Tibial artery (tissue), 4 donors: ENCODE measurements at regions not wholly inside any gene's neighbourhood (a gene's known extent, or its start where the extent isn't known, plus 50 kb on each side); places are given as distances from the start of the nearest gene placed in this dataset.

Experiments
- DNase-seq, 2 donors: peaks; one replicate each; pipeline ENCODE4 v3.0.0-alpha.2; 2019
- H3K27ac ChIP-seq, 2 donors: fragments of 200-600 bp; sonication (generic) in 1 of 2; 1 replicate in 1 of 2; 2 replicates in 1 of 2; pipeline ENCODE4 v1.5.1; 2018 to 2019; ENCODE audit warnings: mild to moderate bottlenecking in 1 of 2
- H3K27me3 ChIP-seq, 2 donors: fragments of 200-600 bp; sonication (generic) in 1 of 2; one replicate each; pipeline versions ENCODE4 v1.5.1 to v1.6.0; 2016 to 2019
- H3K36me3 ChIP-seq, 3 donors: fragments of 200-600 bp; sonication (generic) in 2 of 3; one replicate each; pipeline ENCODE4 v1.5.1; 2016 to 2019; ENCODE audit warnings: mild to moderate bottlenecking in 2 of 3
- H3K4me1 ChIP-seq, 4 donors: fragments of 200-600 bp; sonication (generic) in 2 of 4; 1 replicate in 3 of 4; 2 replicates in 1 of 4; pipeline ENCODE4 v1.5.1; 2016 to 2019
- H3K4me3 ChIP-seq, 2 donors: fragments of 200-600 bp; sonication (generic) in 1 of 2; 1 replicate in 1 of 2; 2 replicates in 1 of 2; pipeline ENCODE4 v1.5.1; 2018 to 2019; ENCODE audit warnings: mild to moderate bottlenecking in 2 of 2
- H3K9me3 ChIP-seq, 3 donors: fragments of 200-600 bp; sonication (generic) in 1 of 3; one replicate each; pipeline ENCODE4 v1.5.1; 2016 to 2019
- intact Hi-C: fragments of 100-400 bp; cut with DNase I; formaldehyde crosslinking; loops from one replicate; pipeline ENCODE4 v1.15.0; 2023; ENCODE audit warnings: low total_unique reads
- TF ChIP-seq, protein P1 (sequence below), 2 experiments: fragments of 200-600 bp in 1 of 2; fragments of 450-650 bp in 1 of 2; IDR thresholded peaks; one replicate each; pipeline ENCODE4 v1.5.1; 2017 to 2019; ENCODE audit warnings: antibody characterized with exemption in 2 of 2, mild to moderate bottlenecking in 1 of 2, moderate library complexity in 1 of 2

DNA sequence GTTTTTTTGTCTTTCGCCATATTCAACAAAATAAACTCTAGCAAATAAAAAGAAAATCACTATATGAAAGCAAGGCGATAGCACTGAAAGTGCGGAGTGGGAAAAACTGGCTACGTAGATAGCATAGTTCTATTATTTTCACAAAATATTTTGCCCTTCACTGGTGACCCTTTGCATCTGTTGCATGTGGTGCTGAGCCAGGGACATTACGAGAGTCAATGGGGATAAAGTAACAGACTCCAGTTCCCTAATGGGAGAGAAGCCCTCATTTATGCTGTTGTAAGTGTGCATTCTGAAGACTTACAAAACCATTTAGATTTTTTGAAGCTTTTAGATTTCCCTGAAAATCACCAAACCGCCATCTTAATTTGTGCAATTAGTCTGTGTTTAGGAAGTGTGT is 501.6 kb downstream of the PPARGC1A start:
- no peaks in the 10 kb centered on the region for H3K4me1 ChIP-seq

DNA sequence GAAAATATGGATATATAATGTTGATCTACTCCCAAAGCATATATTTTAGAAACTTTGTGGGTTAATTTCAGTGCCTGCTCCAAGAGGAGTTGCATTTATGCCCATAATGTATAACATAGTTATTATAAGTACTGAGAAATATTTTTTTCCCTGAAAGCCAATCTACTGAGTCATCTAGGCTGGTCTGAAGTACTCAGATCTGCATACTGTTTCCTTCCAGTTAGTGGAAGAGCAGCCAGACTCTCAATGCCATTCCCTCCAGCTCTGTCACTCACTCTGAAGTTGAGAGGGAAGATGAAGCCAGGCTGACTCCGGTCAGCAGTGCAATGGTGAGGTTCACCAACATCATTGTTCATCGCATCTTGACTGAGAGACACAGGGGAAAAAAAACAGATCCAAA is 505.1 kb downstream of the PPARGC1A start:
- no peak for DNase-seq
- TF ChIP-seq, protein P1, sequence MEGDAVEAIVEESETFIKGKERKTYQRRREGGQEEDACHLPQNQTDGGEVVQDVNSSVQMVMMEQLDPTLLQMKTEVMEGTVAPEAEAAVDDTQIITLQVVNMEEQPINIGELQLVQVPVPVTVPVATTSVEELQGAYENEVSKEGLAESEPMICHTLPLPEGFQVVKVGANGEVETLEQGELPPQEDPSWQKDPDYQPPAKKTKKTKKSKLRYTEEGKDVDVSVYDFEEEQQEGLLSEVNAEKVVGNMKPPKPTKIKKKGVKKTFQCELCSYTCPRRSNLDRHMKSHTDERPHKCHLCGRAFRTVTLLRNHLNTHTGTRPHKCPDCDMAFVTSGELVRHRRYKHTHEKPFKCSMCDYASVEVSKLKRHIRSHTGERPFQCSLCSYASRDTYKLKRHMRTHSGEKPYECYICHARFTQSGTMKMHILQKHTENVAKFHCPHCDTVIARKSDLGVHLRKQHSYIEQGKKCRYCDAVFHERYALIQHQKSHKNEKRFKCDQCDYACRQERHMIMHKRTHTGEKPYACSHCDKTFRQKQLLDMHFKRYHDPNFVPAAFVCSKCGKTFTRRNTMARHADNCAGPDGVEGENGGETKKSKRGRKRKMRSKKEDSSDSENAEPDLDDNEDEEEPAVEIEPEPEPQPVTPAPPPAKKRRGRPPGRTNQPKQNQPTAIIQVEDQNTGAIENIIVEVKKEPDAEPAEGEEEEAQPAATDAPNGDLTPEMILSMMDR (IDR thresholded peaks at IDR 0.05), result no peak
- Histone ChIP-seq H3K36me3 (no peaks in the 10 kb centered on the region), H3K9me3 (peaks cover 0 to 6% (median 0%) of the 10 kb centered on the region in 3 donors), H3K4me1 (no peaks in the 10 kb centered on the region), H3K27me3 (no peaks in the 10 kb centered on the region), H3K27ac (no peak overlapping the region), H3K4me3 (no peak overlapping the region)
- intact Hi-C loops, result no loop called here

More for the DNA sequence above, 501.6 kb downstream of the PPARGC1A start:
- H3K4me3 ChIP-seq, result no peak overlapping the region
- TF ChIP-seq, protein P1 (IDR thresholded peaks at IDR 0.05), result no peak
- no peaks in the 10 kb centered on the region for H3K36me3 ChIP-seq
- no peak overlapping the region for H3K27ac ChIP-seq
- H3K27me3 ChIP-seq, result no peaks in the 10 kb centered on the region
- intact Hi-C loops, result no loop called here
- DNase-seq, result no peak
- no peaks in the 10 kb centered on the region for H3K9me3 ChIP-seq

DNA sequence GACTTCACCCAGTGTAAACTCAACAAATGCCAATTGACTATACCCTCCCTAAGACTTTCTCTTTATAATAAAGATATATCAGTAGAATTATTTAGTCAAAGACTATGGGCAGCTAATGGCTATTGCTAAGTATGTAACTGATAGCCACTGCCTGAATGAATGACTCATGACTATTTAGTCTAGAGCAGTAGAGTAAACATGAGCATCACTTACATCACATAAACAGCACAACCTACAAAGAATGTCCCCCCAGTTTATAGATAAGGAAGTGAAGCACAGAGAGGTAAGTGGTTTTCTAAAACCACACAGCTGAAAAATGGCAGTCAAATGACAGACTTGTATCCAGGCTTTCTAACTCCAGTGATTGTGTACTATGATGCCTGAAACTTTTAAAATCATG is 507.0 kb downstream of the PPARGC1A start:
- Histone ChIP-seq H3K27ac (no peak overlapping the region), H3K4me3 (no peak overlapping the region), H3K27me3 (no peaks in the 10 kb centered on the region), H3K36me3 (no peaks in the 10 kb centered on the region), H3K4me1 (no peaks in the 10 kb centered on the region), H3K9me3 (peaks cover 0 to 6% (median 0%) of the 10 kb centered on the region in 3 donors)
- DNase-seq, result no peak
- TF ChIP-seq, protein P1 (IDR thresholded peaks at IDR 0.05), result no peak
- intact Hi-C loops, result no loop called here

DNA sequence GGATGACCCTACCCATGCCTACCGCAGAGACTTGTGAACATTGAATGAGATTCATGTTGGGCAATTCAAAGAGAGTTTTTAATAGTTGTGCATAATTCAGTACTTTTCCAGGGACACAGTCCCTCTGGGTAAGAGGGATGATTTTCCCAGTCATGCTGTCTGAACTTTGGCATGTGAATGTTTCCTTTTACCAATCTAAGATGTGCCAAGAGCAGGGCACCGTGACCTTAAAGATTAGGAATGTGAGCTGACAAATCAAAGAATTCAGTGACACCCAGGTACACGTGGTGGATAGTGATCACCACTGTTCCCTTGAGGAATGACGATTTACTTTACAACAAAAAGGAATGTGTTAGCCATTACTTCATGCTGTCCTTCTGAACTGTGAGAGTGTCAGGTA is 515.6 kb downstream of the PPARGC1A start:
- Histone ChIP-seq H3K27ac (no peak overlapping the region), H3K27me3 (no peaks in the 10 kb centered on the region), H3K4me3 (no peak overlapping the region), H3K9me3 (no peaks in the 10 kb centered on the region), H3K4me1 (no peaks in the 10 kb centered on the region), H3K36me3 (no peaks in the 10 kb centered on the region)
- DNase-seq, result no peak
- TF ChIP-seq, protein P1 (IDR thresholded peaks at IDR 0.05), result no peak
- intact Hi-C loops, result no loop called here

DNA sequence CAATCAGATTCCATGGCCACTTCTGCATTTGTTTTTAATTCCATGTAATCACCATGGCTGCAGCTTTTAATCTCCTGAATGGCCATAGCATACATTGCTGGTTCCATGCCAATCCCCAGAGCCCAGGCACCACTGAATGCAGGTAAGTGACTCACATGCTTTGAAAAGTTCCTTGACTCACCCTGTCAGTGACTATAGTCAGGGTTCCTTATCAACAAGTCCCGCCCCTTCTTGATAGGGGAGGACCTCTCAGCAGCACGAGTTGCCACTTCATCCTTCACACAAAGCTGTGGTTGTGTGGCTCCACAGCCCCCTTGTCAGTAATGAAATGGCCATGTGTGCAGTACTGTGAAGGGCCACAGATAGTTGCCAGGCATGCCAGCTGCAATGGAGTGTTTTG is 516.6 kb downstream of the PPARGC1A start:
- Histone ChIP-seq H3K27ac (no peak overlapping the region), H3K36me3 (no peaks in the 10 kb centered on the region), H3K9me3 (no peaks in the 10 kb centered on the region), H3K4me3 (no peak overlapping the region), H3K4me1 (no peaks in the 10 kb centered on the region), H3K27me3 (no peaks in the 10 kb centered on the region)
- intact Hi-C loops, result no loop called here
- TF ChIP-seq, protein P1 (IDR thresholded peaks at IDR 0.05), result no peak
- DNase-seq, result no peak

- intact Hi-C loops, result no loop called here
- no peak overlapping the region for H3K4me3 ChIP-seq
- DNase-seq, result no peak
- no peaks in the 10 kb centered on the region for H3K27me3 ChIP-seq
- no peak overlapping the region for H3K27ac ChIP-seq
- H3K9me3 ChIP-seq, result no peaks in the 10 kb centered on the region
- H3K4me1 ChIP-seq, result no peaks in the 10 kb centered on the region
- TF ChIP-seq, protein P1 (IDR thresholded peaks at IDR 0.05), result no peak
- H3K36me3 ChIP-seq, result no peaks in the 10 kb centered on the region
These were observed 518.3 kb downstream of the PPARGC1A start for GRCh38 chr4:23371533-23371932.
